AG20443 (cell line): ENCODE measurements at regions not wholly inside any gene's neighbourhood (a gene's known extent, or its start where the extent isn't known, plus 50 kb on each side); places are given as distances from the start of the nearest gene placed in this dataset.
"Not testable (repeated sequence)": the region's sequence is repeated elsewhere in the genome, so short reads cannot be mapped to it uniquely, and the experiment has no call there.

Experiments
- DNase-seq: peaks from one replicate; pipeline ENCODE4 v3.0.0; 2012; ENCODE audit warnings: low spot score, mixed read lengths

DNA sequence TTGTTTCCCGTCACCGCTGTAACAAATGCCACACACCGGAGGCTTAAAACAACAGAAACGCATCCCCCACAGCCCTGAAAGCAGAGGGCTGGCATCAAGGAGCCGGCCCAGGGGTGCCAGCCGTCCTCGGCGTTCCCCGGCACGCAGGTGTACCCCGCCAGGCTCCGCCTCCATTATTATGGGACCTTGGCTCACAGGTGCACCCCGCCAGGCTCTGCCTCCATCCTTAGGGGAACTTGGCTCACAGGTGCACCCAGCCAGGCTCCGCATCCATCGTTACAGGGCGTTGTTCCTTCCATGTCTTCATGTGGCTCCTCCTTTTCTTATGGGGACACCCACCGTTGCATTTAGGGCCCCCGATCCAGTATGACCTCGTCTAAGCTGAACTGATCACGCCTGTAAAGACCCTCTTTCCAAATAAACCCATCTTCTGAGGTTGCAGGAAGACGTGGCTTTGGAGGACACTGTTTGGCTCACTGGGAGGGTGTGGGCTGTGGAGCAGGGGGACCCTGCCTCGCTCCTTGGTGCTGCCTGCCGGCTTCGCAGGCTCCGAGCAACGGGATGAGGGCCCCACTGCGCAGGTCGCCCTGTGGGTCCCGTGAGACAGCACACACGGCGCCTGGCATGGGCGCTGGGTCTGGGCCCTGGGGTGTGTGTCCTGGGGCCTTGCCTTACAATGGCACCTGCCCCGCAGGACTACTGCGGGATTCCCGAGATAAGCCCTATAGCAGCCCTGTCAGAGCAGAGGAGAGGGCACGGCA lies 154.9 kb upstream of the ZNF469 start:
- DNase-seq, result not testable (repeated sequence)

DNA sequence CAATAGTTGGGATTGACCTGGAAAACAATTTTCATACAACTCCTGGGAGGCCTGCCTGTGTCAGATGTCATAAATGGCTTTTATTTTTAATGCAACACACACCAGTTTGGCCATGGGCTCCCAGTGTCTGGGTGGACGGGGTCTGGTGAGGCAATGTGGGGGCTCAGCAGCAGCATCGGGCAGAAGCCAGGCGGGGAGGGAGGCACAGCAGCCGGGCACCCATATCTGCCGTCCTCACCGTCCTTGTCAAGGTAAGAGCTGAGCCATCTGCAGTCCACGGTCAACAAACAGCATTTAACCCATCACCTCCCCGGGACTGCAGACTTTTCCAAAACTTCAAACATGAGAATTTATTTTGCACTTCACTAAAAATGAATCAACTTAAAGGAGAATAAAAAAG lies 154.0 kb upstream of the ZNF469 start:
- DNase-seq, result not testable (repeated sequence)

DNA sequence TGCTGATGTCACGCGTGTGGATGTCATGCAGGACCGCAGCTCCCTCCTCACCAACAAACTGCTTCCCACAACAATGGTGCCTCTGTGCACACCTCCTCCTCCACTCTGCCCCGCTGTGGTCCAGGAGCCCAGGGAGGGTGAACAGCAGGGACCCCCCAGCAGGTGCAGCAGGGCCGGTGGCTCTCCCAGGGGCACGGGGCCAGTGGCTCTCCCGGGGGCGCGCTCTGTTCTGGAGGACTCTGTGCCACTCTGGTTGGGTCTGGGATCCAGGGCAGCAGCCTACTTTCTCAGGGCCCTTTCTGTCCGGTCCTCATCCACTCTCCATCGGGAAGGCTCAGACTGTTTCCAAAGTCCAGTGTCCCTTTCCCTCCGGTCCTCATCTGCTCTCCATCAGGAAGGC lies 153.0 kb upstream of the ZNF469 start:
- DNase-seq, result not testable (repeated sequence)

DNA sequence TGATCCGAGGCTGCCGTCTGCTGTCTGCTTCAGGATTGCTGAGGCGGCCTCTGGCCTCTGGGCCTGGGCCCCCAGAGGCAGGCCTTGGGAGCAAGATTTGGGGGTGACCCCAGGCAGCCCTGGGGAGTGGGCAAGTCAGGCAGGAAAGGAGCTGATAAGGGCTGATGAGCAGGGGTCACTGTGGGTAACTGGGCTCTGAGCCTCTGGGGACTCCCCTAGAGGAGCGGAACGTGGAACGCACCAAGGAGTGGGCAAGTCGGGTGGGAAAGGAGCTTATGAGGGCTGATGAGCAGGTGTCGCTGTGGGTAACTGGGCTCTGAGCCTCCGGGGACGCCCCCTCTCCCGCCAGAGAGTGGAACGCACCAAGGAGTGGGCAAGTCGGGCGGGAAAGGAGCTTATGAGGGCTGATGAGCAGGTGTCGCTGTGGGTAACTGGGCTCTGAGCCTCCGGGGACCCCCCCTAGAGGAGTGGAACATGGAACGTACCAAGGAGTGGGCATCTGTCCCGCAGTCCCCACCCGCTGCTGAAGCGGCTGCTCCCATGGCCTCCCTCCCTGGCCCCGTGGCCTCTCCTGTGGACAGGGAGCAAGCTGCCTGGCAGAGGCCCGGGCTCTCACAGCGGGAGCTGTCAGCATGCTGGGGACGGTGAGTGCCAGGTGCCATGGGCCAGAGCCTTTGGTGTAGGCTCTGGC lies 152.3 kb upstream of the ZNF469 start:
- DNase-seq, result not testable (repeated sequence)

DNA sequence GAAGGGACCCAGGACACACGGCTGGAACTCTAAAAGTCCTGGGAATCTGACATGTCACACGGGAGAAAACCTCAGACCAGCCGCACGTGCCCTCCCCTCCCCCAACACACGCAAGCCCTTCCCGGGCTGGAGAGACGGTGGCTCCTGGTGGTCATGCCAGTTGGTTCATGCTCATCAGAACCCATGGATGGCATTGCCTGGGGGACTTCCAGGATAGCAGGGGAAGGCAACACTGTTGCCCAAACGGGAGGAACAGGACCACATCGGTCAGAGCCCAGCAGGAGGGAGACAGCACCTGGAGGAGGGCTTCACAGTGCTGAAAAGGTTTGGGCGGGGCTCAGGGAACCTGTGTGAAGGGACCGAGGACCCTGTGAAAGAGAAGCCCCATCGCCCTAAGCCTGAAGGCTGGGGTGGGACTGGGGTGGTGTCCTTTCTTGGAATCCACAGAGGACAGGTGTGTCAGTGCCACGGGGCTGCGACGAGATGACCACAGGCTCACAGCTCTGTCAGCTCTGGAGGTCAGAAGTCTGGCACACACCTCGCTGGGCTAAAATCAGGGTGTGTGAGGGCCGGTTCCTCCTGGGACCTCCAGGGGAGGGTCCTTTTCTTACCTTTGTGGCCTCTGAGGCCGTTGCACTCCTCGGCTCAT lies 151.7 kb upstream of the ZNF469 start:
- DNase-seq, result not testable (repeated sequence)

DNA sequence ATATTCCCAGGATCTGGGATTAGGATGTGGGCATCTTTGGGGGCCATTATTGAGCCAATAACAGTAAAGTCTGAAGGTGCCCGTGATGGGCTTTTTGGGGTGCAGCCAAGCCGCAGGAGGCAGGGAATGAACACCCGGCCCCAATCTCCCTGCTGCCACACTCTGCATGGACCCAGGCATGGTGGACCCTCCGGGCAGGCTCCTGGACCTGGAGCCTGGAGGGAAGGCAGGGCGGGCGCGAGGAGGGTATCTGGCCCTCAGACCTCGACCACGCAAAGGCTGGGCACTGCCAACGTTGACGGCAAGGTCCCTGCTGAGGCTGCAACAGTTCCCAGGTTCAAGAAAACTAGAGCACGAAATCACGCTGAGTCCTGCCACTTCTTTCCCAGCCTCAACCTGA lies 150.9 kb upstream of the ZNF469 start:
- not testable (repeated sequence) for DNase-seq

DNA sequence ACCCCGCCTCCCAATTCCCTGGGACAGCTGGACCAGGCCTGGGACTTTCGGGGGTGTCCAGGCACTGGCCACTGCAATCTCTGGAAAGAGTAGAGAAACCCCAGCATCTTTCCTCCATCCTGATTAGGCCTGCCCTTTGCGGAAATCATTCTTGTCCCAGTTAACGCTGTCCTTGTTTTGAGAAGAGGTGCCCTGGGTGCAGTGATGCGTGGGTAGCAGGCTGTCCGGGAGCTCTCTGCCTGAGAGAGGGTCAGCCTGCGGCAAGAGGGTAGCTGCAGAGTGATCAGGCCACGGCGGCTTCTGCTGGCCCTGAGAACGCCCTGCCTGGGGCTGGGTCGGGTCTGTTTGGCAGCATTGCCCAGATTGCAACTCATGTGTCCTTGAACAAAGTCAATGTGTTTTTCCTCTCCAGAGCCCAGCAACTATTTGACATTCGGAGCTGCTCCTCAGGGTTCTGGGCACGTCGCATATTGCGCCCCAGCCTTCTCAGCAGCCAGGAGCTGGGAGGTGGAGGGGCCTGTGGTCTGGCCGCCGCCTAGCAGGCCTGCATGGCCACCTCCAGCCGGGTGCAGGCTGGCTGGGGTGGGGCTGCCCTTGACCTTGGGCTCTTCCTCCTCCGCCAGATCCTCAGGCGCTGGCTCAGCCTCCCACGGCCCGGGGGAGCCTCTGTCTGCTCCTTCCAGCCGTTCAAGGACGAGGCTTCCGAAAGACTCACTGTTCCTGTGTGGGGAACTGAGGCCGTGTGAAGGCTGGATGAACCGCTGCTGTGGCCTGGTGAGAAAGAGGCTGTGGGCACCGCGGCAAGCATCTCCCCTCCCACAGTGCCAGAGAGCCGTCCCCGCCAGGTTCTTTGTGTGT lies 150.1 kb upstream of the ZNF469 start:
- not testable (repeated sequence) for DNase-seq

DNA sequence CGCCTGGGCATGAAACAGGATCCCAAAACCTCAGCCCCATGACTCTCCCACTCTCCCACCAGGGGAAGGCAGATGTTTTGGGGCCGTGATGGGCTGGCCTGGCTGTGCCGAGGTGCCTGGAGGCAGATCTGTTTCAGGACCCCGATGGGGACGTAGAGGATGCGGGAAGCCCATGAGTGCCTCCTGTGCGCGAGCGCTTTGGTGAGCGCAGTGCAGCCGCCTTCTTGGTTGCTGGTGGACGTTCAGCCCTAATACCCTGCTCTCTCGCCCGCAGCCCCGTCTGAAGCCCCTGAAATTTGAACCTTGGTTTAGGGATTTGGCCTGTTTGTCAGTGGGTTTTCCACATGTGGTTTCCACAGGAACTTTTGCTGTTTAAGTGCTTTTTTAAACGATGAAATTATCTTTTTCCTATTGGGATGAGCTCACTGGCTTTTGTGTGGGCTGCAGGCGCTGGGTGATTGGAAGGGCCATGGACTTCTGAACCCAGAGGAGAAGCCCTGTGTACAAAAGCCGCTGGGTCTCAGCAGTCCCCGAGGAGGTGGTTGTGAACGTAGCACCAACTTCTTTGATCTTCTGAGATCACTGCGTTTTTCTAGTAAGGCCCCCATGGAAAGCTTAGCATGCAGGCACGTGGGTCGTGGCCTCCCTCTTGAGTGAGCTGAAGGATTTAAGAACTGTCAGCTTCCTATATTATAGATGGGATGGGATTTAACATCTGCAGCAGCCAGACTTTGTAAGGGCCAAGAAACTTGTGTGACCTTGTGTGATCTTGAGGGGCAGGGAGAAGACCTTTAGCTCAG lies 148.9 kb upstream of the ZNF469 start:
- not testable (repeated sequence) for DNase-seq

DNA sequence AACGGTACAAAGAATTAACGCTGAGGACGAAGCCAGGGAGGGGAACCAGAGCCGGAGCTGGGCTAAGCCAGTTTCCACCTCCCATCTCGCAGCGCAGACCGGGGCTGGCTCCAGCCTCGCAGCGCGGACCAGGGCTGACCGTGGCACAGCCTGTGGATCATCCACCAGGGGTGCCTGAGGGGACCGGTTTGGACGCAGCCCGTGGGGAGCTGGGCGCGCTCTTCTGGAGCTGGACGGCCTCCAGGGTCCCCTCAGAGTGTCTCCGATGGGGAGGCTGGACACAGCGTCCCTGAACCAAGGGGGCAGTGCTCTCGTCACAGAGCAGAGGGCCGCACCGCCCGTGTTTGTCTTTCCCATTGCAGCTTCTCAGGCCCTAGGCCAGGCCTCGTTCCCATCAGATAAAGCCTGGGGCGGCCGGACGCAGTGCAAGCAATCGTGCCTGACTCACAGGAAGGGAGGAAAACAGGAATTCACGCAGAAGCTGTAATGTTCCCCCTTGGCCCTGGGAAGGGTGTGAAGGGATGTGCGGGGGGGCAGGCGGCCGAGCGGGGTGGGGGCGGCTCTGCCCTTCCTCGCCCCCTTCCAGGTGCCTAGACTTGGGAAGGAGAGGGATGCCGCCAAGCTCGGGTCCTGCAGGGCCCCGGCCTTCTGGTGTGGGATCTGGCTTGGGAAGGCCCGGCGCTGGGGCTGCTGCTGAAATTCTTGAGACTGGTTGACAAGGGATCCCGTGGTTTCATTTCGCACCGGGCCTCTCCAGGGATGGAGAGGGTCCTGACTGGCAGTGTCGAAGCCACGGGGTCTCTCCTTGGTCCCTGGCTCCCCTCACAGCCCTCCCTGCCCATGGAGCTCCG lies 148.1 kb upstream of the ZNF469 start:
- DNase-seq, result not testable (repeated sequence)

DNA sequence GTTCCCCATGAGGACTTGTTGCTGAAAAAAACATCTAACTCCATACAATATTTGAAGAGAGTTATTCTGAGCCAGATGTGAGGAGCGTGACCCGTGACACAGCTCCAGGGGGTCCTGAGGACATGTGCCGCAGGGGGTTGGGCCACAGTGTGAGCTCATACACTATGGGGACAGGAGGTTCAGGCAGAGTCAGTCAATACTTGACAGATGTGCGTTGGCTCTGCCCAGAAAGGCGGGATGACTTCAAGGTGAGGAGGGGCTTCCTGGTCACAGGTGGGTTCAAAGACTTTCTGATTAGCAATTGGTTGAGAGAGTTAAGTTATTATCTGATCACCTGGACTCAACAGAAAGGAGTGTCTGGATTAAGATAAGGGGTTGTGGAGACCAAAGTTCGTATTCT lies 147.1 kb upstream of the ZNF469 start:
- DNase-seq, result not testable (repeated sequence)

DNA sequence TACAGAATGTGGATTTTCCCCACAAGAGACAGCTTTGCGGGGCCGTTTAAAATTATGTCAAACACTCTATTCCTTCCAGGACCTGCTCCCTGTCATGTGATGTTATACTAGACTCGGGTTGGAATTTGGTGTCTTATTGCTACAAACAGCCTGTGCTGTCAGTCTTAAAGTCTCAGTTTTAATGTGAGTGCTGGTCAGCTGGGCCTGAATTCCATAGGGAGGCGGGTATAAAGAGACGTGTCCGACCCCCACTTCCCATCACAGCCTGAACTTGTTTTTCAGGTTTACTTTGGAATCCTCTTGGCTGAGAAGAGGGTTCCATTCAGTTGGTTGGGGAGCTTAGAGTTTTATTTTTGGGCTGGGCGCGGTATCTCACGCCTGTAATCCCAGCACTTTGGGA lies 146.5 kb upstream of the ZNF469 start:
- not testable (repeated sequence) for DNase-seq

DNA sequence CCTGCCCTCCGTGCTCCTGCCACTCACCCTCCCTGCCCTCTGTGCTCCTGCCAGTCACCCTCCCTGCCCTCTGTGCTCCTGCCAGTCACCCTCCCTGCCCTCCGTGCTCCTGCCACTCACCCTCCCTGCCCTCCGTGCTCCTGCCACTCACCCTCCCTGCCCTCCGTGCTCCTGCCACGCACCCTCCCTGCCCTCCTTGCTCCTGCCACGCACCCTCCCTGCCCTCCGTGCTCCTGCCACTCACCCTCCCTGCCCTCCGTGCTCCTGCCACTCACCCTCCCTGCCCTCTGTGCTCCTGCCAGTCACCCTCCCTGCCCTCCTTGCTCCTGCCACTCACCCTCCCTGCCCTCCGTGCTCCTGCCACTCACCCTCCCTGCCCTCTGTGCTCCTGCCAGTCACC lies 145.4 kb upstream of the ZNF469 start:
- not testable (repeated sequence) for DNase-seq

DNA sequence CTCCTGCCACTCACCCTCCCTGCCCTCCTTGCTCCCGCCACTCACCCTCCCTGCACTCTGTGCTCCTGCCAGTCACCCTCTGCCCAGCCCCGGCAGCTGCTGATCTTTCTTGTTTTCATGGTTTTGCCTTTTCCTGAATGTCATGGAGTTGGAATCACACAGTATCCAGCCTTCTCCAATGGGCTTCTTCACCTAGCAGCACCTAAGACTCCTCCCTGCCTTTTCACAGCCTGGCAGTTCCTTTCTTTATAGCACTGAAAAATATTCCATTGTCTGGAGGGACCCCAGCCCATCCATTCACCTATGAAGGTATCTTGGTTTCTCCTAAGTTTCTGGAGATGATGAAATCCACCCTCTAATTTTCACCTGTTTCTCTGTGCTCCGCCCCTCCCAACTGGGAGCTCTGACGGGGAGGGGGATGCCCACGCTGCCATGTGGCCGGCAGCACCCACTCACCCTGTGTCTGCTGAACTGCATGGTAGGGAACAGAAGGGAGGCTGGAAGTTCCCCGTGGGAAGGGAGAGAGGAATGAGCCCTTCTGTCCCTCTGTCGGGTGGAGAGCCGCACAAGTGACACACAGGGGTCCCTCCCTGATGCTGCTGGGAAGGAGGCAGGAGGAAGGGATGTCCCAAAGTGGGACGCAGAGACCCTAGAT lies 144.9 kb upstream of the ZNF469 start:
- DNase-seq, result not testable (repeated sequence)

DNA sequence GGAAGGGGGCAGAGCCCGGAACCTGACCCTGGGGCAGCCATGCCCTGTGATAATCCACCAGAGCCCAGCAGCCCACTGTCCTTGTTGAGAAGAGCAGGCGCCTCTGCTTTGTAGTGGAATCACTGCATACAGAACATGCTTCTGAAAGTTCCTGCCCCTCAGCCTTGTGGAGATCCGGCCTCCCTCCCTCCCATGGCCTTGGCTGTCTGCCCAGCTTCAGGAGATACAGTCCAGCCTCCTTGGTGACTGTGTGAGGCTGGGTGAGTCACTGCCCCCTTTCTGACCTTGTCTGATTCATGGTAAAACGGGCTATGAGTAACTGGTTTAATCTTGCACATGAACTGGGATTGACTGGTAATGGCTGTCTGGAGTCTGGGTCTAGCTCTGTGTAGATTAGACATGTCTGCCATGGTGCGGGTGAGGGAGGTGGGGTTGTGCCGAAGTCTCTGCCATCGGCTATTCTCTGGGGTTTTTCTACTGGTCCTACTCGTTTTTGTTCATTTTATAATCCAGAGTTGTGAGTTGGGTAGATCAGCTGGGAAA lies 144.0 kb upstream of the ZNF469 start:
- DNase-seq, result peak; percentile 89

DNA sequence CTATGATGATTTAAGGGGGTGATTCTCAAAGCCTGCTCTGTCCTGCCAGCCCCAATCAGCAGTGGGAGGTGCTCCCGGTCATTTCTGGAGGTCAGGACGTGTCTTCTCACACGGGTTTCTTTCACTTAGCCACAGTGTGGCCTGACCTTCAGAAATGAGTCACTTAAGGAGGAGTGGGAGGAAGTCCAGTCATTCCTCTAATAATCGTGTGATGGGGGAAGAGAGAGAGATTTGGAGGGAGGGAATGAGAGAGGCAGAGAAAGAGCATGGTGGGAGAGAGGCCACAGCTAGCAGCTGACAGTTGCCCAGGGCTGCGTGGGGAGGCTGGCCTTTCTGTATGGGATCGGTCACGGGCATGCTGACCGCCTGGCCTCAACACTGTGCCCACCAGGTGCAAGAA lies 142.6 kb upstream of the ZNF469 start:
- peak; percentile 11 for DNase-seq

DNA sequence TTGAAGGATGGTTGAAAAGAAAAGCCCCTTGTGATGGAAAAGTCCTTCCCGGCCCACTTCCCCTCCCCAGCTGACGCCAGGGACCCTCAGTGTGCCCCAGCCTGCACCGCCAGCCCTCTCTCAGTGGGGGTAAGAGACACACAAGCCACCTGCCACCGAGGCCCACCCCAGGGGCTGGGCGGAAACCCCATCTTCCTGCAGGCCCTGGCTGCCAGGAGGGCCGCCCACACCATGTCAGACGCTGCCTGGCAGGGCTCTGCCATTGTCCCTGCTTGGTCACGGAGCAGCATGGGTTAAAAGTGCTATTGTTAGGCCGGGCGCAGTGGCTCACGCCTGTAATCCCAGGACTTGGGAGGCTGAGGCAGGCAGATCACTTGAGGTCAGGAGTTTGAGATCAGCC lies 142.0 kb upstream of the ZNF469 start:
- DNase-seq, result not testable (repeated sequence)

DNA sequence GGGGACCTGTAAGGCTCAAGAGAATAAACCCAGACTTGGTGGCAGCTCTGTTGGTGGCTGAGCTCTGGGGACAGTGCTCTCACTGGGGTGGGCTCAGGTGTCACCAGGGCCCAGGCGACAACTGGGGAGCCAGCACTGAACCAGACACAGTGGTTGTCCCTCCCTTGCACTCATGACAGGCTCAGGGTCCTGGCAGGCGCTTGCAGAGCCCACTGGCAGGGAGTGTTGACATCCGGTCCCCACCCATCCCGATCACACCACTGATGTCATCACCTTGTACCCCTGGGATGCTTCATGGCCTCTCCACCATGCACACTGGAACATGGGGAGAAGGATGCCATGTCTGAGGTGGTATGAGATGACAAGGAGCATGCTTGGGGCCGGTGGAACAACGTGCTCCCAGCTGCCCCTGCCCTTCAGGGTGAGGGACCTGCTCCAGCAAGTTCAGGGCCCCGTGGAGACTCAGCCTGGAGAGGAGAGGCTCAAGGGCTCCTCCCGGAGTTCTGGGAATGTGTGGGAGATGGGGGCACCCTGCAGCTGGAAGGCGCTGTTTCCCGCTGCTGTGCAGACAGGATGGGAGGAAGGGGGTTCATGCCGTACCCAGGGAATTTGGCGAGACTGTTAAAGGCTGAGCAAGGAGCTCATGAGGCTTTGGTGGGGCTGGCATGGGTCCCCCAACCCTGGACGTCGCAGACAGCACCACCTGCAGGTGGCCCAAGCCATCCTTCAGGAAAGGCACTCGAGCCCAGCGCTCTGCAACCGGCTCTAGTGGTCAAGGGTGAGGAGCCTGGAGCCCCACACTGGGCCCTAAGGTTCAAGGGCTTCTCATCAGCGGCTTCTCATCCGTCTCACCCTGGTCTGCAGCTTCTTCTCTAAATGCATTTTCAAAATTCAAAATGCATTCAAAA lies 141.1 kb upstream of the ZNF469 start:
- not testable (repeated sequence) for DNase-seq
